Panc1 (cell line): ENCODE measurements at regions not wholly inside any gene's neighbourhood (a gene's known extent, or its start where the extent isn't known, plus 50 kb on each side); places are given as distances from the start of the nearest gene placed in this dataset.

ENCODE experiments used
- CTCF ChIP-seq: fragments of 450-650 bp; IDR thresholded peaks from 2 replicates; pipeline ENCODE4 v1.5.1; 2017; ENCODE audit warnings: mild to moderate bottlenecking
- POLR2AphosphoS5 ChIP-seq: IDR thresholded peaks from 2 replicates; pipeline ENCODE4 v1.6.1; 2012; ENCODE audit warnings: mild to moderate bottlenecking, low read depth, low read length, moderate library complexity
- REST ChIP-seq, 2 experiments: IDR thresholded peaks; 2 replicates each; pipeline ENCODE4 v1.6.1; 2011 to 2012; ENCODE audit warnings: low read depth in 2 of 2, control low read depth in 1 of 2, low read length in 1 of 2, mild to moderate bottlenecking in 1 of 2, moderate library complexity in 1 of 2; ENCODE audit not compliant: insufficient read depth in 1 of 2
- TCF7L2 ChIP-seq: IDR thresholded peaks from 2 replicates; pipeline ENCODE4 v1.6.1; 2011; ENCODE audit warnings: mild to moderate bottlenecking, low read depth, low read length, inconsistent platforms

GRCh38 chr1:56397811-56398231, 181.5 kb downstream of the PLPP3 start:
- TF ChIP-seq CTCF, result no peak
- no peak for TF ChIP-seq POLR2AphosphoS5
- no peak for TF ChIP-seq REST (IDR thresholded peaks at IDR 0.05; ENCODE audit: insufficient read depth in 1 of 2, low read depth in 2 of 2, low read length in 1 of 2)
- no peak for TF ChIP-seq TCF7L2
